ENCODE measurements at regions not wholly inside any gene's neighbourhood (a gene's known extent, or its start where the extent isn't known, plus 50 kb on each side); places are given as distances from the start of the nearest gene placed in this dataset.

GRCh38 chr2:78175645-78176044, 653.5 kb upstream of the LRRTM4 start:
- H3K4me3 ChIP-seq (ENCODE audit: low read depth, low read length): no peak overlapping the region
- TF ChIP-seq MAX (IDR thresholded peaks at IDR 0.05; ENCODE audit: low read depth, low read length): no peak
- no peak for TF ChIP-seq CTCF (IDR thresholded peaks at IDR 0.05; ENCODE audit: low read depth, low read length)
- no peak for TF ChIP-seq MYC (IDR thresholded peaks at IDR 0.05; ENCODE audit: low read depth, low read length)
- no peak for TF ChIP-seq POLR2A (IDR thresholded peaks at IDR 0.05; ENCODE audit: extremely low read depth, insufficient read length)

DNA sequence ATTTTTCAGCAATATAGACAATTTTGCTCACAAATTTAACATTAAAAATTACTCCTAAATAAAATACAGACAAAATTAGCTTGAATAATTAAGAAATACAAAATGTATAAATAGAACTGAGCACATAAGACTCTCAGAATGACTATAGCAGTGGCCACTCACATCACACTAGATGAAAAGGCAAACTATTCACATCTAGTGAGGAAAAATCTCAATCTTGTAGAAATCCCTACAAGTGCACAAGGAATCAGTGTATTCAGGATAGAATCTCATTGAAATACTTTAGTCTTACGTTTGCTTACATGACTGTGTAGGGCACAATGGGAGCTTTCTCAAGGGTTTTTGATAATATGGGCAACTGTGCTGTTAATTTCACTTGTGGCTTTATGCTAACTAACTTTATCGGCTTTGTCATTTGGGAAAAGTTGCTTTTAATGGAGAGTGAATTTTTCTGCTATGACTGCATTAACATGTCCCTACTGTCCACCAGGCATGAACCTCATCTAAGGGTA, 678.9 kb upstream of the LRRTM4 start:
- no peak for TF ChIP-seq CTCF (IDR thresholded peaks at IDR 0.05; ENCODE audit: low read depth, low read length)
- no peak for TF ChIP-seq MAX (IDR thresholded peaks at IDR 0.05; ENCODE audit: low read depth, low read length)
- TF ChIP-seq POLR2A (IDR thresholded peaks at IDR 0.05; ENCODE audit: extremely low read depth, insufficient read length): no peak
- no peak for TF ChIP-seq MYC (IDR thresholded peaks at IDR 0.05; ENCODE audit: low read depth, low read length)
- no peak overlapping the region for H3K4me3 ChIP-seq (ENCODE audit: low read depth, low read length)
- no peak for DNase-seq (ENCODE audit: low read depth)

More at GRCh38 chr2:78175645-78176044, 653.5 kb upstream of the LRRTM4 start:
- DNase-seq (ENCODE audit: low read depth): no peak

DNA sequence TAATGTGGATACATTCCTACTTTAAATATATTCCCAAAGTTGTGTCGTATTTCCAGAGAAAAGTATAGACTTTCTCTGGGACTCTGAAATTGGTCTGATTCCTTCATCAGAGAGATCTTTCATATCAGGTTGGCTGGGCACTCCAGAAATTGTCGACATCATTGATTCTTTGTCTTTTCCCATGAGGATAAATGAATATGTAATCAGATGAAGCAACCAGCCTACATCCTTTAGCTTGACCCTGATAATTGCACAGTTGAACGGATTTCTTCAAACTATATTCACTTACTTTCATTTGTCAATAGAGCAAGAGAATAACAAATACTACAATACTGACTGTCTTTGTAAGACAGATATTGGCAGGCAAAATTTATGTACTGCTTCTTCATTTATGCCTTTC, 680.2 kb upstream of the LRRTM4 start:
- no peak for DNase-seq (ENCODE audit: low read depth)
- H3K4me3 ChIP-seq (ENCODE audit: low read depth, low read length): no peak overlapping the region
- no peak for TF ChIP-seq MYC (IDR thresholded peaks at IDR 0.05; ENCODE audit: low read depth, low read length)
- no peak for TF ChIP-seq POLR2A (IDR thresholded peaks at IDR 0.05; ENCODE audit: extremely low read depth, insufficient read length)

GRCh38 chr2:78202986-78203670, 681.0 kb upstream of the LRRTM4 start:
- H3K4me3 ChIP-seq (ENCODE audit: low read depth, low read length): no peak overlapping the region
- TF ChIP-seq MAX (IDR thresholded peaks at IDR 0.05; ENCODE audit: low read depth, low read length) (no peak), MYC (IDR thresholded peaks at IDR 0.05; ENCODE audit: low read depth, low read length) (no peak), POLR2A (IDR thresholded peaks at IDR 0.05; ENCODE audit: extremely low read depth, insufficient read length) (no peak), CTCF (IDR thresholded peaks at IDR 0.05; ENCODE audit: low read depth, low read length) (no peak)
- no peak for DNase-seq (ENCODE audit: low read depth)

DNA sequence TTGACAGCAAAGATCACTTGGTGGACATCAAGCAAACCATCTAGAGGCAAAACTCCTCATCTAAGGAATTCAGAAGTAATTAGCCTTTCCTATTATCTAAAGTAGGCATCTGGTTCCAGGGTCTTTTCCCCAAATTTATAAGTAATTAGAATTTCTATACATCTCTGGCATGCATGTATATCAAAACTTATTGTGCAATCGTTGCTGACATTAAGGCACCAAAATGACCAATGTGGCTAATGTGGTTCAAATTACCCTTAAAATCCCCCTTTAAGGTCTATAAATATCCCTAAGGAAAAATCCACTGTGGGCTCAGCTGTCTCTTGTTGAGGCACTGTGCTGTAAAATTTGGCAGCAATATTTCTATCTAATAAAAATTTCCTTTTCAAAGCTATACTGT, 695.9 kb upstream of the LRRTM4 start:
- H3K4me3 ChIP-seq (ENCODE audit: low read depth, low read length): no peak overlapping the region
- TF ChIP-seq CTCF (IDR thresholded peaks at IDR 0.05; ENCODE audit: low read depth, low read length) (no peak), MAX (IDR thresholded peaks at IDR 0.05; ENCODE audit: low read depth, low read length) (no peak), MYC (IDR thresholded peaks at IDR 0.05; ENCODE audit: low read depth, low read length) (no peak), POLR2A (IDR thresholded peaks at IDR 0.05; ENCODE audit: extremely low read depth, insufficient read length) (no peak)
- DNase-seq (ENCODE audit: low read depth): no peak

DNA sequence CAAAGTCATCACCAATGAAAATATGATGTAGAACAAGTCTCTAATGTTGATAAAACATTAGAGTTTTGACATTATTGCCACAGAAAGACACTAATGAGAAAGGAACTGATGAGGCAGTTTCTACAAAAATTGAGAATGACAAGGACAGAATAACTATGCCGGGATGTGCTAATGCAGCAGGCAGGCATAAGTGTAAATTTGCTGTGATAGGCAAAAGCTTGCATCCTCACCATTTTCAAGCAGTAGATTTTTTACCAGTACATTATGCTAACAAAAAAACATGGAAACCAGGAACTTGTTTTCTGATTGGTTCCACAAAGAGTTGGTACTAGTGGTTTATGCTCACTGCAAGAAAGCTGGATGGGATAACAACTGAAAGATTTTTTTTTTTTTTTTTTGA, 715.5 kb upstream of the LRRTM4 start:
- no peak for DNase-seq (ENCODE audit: low read depth)
- no peak overlapping the region for H3K4me3 ChIP-seq (ENCODE audit: low read depth, low read length)
- TF ChIP-seq POLR2A (IDR thresholded peaks at IDR 0.05; ENCODE audit: extremely low read depth, insufficient read length) (no peak), MYC (IDR thresholded peaks at IDR 0.05; ENCODE audit: low read depth, low read length) (no peak)

Measured in NB4 (cell line).